ENCODE measurements at regions not wholly inside any gene's neighbourhood (a gene's known extent, or its start where the extent isn't known, plus 50 kb on each side); places are given as distances from the start of the nearest gene placed in this dataset.

DNA sequence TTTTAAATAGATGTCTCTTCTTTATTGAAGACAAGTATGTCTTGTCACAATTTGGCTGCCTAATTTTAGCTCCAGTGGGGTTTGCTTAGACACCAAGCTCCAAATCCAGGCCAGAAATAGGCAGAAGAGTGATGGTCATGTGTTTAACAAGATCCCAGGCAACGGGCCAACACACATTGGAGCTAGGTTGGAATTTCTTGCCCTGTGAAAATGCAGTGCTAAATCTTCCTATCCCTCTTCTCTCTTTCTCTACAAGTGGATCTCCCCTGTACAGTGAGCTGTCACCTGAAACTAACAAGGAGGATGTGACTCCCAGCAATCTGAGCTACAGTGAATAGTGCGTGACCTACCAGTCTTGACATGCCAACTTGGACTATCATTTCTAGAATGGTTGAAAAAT lies 65.3 kb upstream of the VGLL2 start:
- TF ChIP-seq JUNB (CRISPR knock-in tag; conservative IDR thresholded peaks at IDR 0.05) (no peak), HDAC6 (IDR thresholded peaks at IDR 0.05; ENCODE audit: low read depth, low read length) (no peak), POLR2A (conservative IDR thresholded peaks at IDR 0.05) (no peak), TCF7L2 (IDR thresholded peaks at IDR 0.05; ENCODE audit: low read depth, low read length) (no peak)
- TF ChIP-seq, protein P1, sequence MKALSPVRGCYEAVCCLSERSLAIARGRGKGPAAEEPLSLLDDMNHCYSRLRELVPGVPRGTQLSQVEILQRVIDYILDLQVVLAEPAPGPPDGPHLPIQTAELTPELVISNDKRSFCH (CRISPR knock-in tag; IDR thresholded peaks at IDR 0.05): no peak
- TF ChIP-seq, protein P1 (tag; IDR thresholded peaks at IDR 0.05): no peak
- TF ChIP-seq, protein P2, sequence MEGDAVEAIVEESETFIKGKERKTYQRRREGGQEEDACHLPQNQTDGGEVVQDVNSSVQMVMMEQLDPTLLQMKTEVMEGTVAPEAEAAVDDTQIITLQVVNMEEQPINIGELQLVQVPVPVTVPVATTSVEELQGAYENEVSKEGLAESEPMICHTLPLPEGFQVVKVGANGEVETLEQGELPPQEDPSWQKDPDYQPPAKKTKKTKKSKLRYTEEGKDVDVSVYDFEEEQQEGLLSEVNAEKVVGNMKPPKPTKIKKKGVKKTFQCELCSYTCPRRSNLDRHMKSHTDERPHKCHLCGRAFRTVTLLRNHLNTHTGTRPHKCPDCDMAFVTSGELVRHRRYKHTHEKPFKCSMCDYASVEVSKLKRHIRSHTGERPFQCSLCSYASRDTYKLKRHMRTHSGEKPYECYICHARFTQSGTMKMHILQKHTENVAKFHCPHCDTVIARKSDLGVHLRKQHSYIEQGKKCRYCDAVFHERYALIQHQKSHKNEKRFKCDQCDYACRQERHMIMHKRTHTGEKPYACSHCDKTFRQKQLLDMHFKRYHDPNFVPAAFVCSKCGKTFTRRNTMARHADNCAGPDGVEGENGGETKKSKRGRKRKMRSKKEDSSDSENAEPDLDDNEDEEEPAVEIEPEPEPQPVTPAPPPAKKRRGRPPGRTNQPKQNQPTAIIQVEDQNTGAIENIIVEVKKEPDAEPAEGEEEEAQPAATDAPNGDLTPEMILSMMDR (IDR thresholded peaks at IDR 0.05 in 2 of 3, conservative IDR thresholded peaks at IDR 0.05 in 1 of 3; ENCODE audit: insufficient read depth in 2 of 3, low read depth in 1 of 3, low read length in 3 of 3): no peak
